Endodermal cell (in vitro differentiated cells): ENCODE measurements at regions not wholly inside any gene's neighbourhood (a gene's known extent, or its start where the extent isn't known, plus 50 kb on each side); places are given as distances from the start of the nearest gene placed in this dataset.

Source experiments
- DNase-seq: peaks from one replicate; pipeline ENCODE4 v3.0.0-alpha.2; 2017
- H3K27ac ChIP-seq: 2 replicates; pipeline ENCODE4 v1.5.1; 2013; ENCODE audit warnings: mild to moderate bottlenecking, low read depth, low read length, moderate library complexity
- H3K27me3 ChIP-seq: 2 replicates; pipeline ENCODE4 v1.6.1; 2013; ENCODE audit warnings: mild to moderate bottlenecking, low read length, moderate library complexity; ENCODE audit not compliant: insufficient read depth, control insufficient read depth, poor library complexity, severe bottlenecking
- H3K36me3 ChIP-seq: 2 replicates; pipeline ENCODE4 v1.7.0; 2013; ENCODE audit warnings: mild to moderate bottlenecking, low read length, moderate library complexity; ENCODE audit not compliant: control insufficient read depth, insufficient read depth
- H3K4me1 ChIP-seq: one replicate; pipeline ENCODE4 v1.7.0; 2013; ENCODE audit warnings: low read length; ENCODE audit not compliant: control insufficient read depth, insufficient read depth
- H3K4me3 ChIP-seq: 2 replicates; pipeline ENCODE4 v1.5.1; 2013; ENCODE audit warnings: mild to moderate bottlenecking, low read length, moderate library complexity
- H3K9ac ChIP-seq: 2 replicates; pipeline ENCODE4 v1.6.1; 2013; ENCODE audit warnings: mild to moderate bottlenecking, low read length, moderate library complexity; ENCODE audit not compliant: poor library complexity, severe bottlenecking; ENCODE audit errors: extremely low read depth
- H3K9me3 ChIP-seq: 2 replicates; pipeline ENCODE4 v1.6.1; 2013; ENCODE audit warnings: mild to moderate bottlenecking, low read length, moderate library complexity; ENCODE audit not compliant: control insufficient read depth
- H3K27ac Mint-ChIP-seq: 2 replicates; pipeline ENCODE4 v1.8.0; 2020; ENCODE audit warnings: mixed read lengths
- H3K27me3 Mint-ChIP-seq: 2 replicates; pipeline ENCODE4 v1.8.0; 2021; ENCODE audit warnings: mild to moderate bottlenecking, mixed read lengths; ENCODE audit not compliant: insufficient read depth
- H3K36me3 Mint-ChIP-seq: 2 replicates; pipeline ENCODE4 v1.8.0; 2020; ENCODE audit warnings: low read depth, mixed read lengths
- H3K4me1 Mint-ChIP-seq: 2 replicates; pipeline ENCODE4 v1.8.0; 2020; ENCODE audit warnings: mixed read lengths
- H3K4me3 Mint-ChIP-seq: 2 replicates; pipeline ENCODE4 v1.8.0; 2020; ENCODE audit warnings: mild to moderate bottlenecking, moderate library complexity, mixed read lengths
- H3K9me3 Mint-ChIP-seq: 2 replicates; pipeline ENCODE4 v1.8.0; 2020; ENCODE audit warnings: mild to moderate bottlenecking, mixed read lengths
- CTCF ChIP-seq: fragments of 200-600 bp; sonication (generic); conservative IDR thresholded peaks from 2 replicates; pipeline ENCODE4 v1.5.0; 2021; ENCODE audit warnings: antibody characterized with exemption, mild to moderate bottlenecking
- WGBS, 2 experiments: methylation state at CpG; one replicate each; pipeline versions ENCODE4 v1.1.5 to v1.1.7; 2013; ENCODE audit warnings: missing lambda C conversion rate in 2 of 2, mixed read lengths in 1 of 2; ENCODE audit not compliant: insufficient coverage in 1 of 2, insufficient read length in 1 of 2; 5-methylcytosine and 5-hydroxymethylcytosine counted together

DNA sequence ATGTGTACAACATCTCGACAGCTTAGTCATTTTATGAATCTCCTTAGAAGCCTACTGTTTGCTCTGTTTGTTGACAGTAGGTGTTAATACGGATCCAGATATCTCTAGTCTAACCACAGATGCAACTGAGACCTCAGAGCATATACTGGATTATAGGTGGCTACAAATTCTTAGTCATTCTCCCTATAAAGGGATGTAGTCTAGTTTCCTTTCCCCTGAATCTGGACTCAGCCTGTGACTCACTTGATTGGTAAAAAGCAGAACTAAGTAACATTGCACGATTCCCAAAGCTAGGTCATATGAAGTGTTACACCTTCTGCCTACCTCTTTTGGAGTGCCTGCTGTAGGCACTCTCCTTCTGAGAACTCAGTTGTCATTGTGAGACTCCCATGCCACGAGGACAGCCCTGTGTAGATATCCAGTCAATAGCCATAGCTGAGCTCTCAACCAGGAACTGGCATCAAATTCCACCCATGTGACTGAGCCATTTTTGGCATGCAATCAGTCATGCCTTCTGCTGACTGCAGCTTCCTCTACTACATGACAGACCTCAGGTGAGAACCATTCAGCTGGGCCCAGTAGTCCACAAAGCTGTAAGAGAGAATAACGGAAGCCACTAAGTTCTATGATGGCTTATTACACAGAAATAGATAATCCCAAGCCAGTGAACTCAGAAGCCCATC is 135.9 kb upstream of the CHRM3 start:
- no peaks in the 10 kb centered on the region for H3K4me1 ChIP-seq
- no peak overlapping the region for H3K27ac Mint-ChIP-seq
- no peak overlapping the region for H3K27ac ChIP-seq
- H3K9me3 ChIP-seq: no peaks in the 10 kb centered on the region
- DNase-seq: no peak
- H3K4me3 Mint-ChIP-seq: no peak overlapping the region
- peaks cover 3% of the 10 kb centered on the region for H3K4me1 Mint-ChIP-seq
- WGBS, 2 experiments: 87 to 90% methylated on average over 3 to 5 of the region's 5 CpGs
- H3K4me3 ChIP-seq: no peak overlapping the region
- H3K27me3 Mint-ChIP-seq: no peaks in the 10 kb centered on the region
- H3K9me3 Mint-ChIP-seq: peaks cover 7% of the 10 kb centered on the region
- H3K9ac ChIP-seq: no peak overlapping the region
- no peak for TF ChIP-seq CTCF
- H3K36me3 ChIP-seq: no peaks in the 10 kb centered on the region
- no peaks in the 10 kb centered on the region for H3K27me3 ChIP-seq
- no peaks in the 10 kb centered on the region for H3K36me3 Mint-ChIP-seq

DNA sequence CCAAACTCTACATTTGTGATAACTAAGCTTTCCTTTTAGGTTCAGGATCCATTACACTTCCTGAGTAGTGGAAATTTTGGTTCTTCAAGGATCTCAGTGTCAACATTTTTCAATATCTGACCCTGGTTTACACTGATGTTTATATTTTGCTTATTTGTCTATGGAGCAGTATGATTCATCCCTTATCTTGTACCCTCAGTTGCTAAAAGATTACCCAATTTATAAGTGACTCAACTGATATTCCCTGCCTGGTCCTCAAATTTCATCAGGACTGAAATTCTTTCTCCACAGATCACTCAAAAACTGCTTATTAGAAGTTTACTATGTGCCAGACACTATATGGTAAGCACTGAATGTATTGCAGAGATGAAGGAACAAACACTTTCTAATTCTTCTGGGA is 139.1 kb upstream of the CHRM3 start:
- H3K27ac Mint-ChIP-seq: no peak overlapping the region
- no peak for TF ChIP-seq CTCF
- H3K4me3 ChIP-seq: no peak overlapping the region
- H3K27ac ChIP-seq: no peak overlapping the region
- peaks cover 5% of the 10 kb centered on the region for H3K4me1 Mint-ChIP-seq
- H3K4me3 Mint-ChIP-seq: no peak overlapping the region
- H3K4me1 ChIP-seq: no peaks in the 10 kb centered on the region
- H3K36me3 Mint-ChIP-seq: no peaks in the 10 kb centered on the region
- H3K9me3 Mint-ChIP-seq: no peaks in the 10 kb centered on the region
- H3K27me3 Mint-ChIP-seq: no peaks in the 10 kb centered on the region
- no peaks in the 10 kb centered on the region for H3K27me3 ChIP-seq
- no peak overlapping the region for H3K9ac ChIP-seq
- H3K9me3 ChIP-seq: no peaks in the 10 kb centered on the region
- no peaks in the 10 kb centered on the region for H3K36me3 ChIP-seq
- no peak for DNase-seq

- no peak overlapping the region for H3K27ac Mint-ChIP-seq
- no peak overlapping the region for H3K9ac ChIP-seq
- no peaks in the 10 kb centered on the region for H3K36me3 ChIP-seq
- no peaks in the 10 kb centered on the region for H3K9me3 ChIP-seq
- DNase-seq: no peak
- H3K4me1 Mint-ChIP-seq: peaks cover 10% of the 10 kb centered on the region
- TF ChIP-seq CTCF: no peak
- H3K36me3 Mint-ChIP-seq: no peaks in the 10 kb centered on the region
- no peaks in the 10 kb centered on the region for H3K27me3 ChIP-seq
- H3K4me1 ChIP-seq: no peaks in the 10 kb centered on the region
- H3K9me3 Mint-ChIP-seq: no peaks in the 10 kb centered on the region
- H3K27me3 Mint-ChIP-seq: no peaks in the 10 kb centered on the region
- H3K27ac ChIP-seq: no peak overlapping the region
- WGBS, 2 experiments: 94% methylated on average over 2 of the region's 2 CpGs; no CpG with 5 or more reads in 1 of the 2 experiments
- H3K4me3 Mint-ChIP-seq: no peak overlapping the region
- H3K4me3 ChIP-seq: no peak overlapping the region
Observed at GRCh38 chr1:239244084-239244483, 142.3 kb upstream of the CHRM3 start.
